Stimulated activated effector memory CD8-positive, alpha-beta T cell treated with anti-CD3 and anti-CD28 coated beads, Interleukin-12 subunit alpha, Interleukin-12 subunit beta, amount 100 ng/mL, for 72 hours (primary cell): ENCODE measurements at regions not wholly inside any gene's neighbourhood (a gene's known extent, or its start where the extent isn't known, plus 50 kb on each side); places are given as distances from the start of the nearest gene placed in this dataset.

Experiments
- ATAC-seq: fragments of 150-1000 bp; cut with Tn5 transposase; 2 replicates; pipeline ENCODE4 v1.10.0; 2021
- DNase-seq, 2 donors: peaks; one replicate each; pipeline ENCODE4 v3.0.0; 2021 to 2022; ENCODE audit warnings: low spot score in 2 of 2
- H3K27ac Mint-ChIP-seq: one replicate; pipeline ENCODE4 v1.8.0; 2022; ENCODE audit warnings: mild to moderate bottlenecking, mixed read lengths
- H3K36me3 Mint-ChIP-seq: one replicate; pipeline ENCODE4 v1.8.0; 2022; ENCODE audit warnings: mild to moderate bottlenecking, mixed read lengths
- H3K4me1 Mint-ChIP-seq: one replicate; pipeline ENCODE4 v1.8.0; 2022; ENCODE audit warnings: mixed read lengths
- H3K4me3 Mint-ChIP-seq: one replicate; pipeline ENCODE4 v1.8.0; 2022; ENCODE audit warnings: mild to moderate bottlenecking, mixed read lengths
- H3K9me3 Mint-ChIP-seq: one replicate; pipeline ENCODE4 v1.8.0; 2022; ENCODE audit warnings: mixed read lengths

DNA sequence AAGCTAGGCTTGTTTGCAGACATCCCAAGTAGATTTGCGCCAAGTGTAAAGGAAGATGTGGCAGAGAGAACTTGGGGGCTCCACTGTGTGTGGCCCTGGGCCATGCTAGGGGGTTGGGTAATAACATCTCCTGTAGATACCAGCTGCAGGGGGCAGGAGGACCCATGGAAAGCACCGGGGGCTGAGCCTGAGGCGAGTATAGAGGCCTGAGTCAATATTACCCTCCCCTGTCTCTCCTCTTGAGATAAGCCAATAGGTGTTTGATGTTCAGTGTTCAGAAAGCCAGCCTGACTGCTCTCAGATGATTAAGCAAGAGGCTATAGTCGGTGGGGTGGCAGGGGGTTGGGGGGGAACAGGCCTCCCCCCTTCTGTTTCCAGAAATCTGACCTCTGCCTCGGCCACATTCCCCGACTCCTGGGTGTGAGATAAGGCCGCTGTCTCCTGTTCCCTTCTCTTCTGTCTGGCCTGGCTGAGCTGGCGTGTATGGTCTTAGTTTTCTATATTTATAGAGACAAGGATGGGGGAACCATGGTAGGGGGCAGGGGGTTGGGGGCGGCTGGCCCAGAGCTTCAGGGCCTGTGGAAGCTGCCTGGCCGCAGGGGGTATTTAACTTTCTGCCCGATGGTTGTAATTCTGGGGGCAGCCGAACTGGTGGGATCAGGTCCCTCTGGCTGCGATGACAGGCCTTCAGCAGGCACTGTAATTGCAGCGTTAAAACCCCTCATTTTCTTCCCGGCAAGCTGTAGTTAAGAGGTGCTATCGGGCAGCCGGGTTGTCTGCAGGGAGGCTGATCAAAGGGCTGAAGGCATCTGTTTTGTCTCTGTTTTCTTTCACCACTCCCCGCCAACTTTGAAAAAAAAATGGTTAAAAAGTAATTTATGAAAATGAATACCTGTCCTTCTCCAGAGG is 292.0 kb downstream of the NSG2 start:
- Mint-ChIP-seq H3K4me1 (no peaks in the 10 kb centered on the region), H3K4me3 (no peak overlapping the region), H3K9me3 (no peaks in the 10 kb centered on the region), H3K27ac (no peak overlapping the region), H3K36me3 (no peaks in the 10 kb centered on the region)
- ATAC-seq (no peak), DNase-seq (no peak)

DNA sequence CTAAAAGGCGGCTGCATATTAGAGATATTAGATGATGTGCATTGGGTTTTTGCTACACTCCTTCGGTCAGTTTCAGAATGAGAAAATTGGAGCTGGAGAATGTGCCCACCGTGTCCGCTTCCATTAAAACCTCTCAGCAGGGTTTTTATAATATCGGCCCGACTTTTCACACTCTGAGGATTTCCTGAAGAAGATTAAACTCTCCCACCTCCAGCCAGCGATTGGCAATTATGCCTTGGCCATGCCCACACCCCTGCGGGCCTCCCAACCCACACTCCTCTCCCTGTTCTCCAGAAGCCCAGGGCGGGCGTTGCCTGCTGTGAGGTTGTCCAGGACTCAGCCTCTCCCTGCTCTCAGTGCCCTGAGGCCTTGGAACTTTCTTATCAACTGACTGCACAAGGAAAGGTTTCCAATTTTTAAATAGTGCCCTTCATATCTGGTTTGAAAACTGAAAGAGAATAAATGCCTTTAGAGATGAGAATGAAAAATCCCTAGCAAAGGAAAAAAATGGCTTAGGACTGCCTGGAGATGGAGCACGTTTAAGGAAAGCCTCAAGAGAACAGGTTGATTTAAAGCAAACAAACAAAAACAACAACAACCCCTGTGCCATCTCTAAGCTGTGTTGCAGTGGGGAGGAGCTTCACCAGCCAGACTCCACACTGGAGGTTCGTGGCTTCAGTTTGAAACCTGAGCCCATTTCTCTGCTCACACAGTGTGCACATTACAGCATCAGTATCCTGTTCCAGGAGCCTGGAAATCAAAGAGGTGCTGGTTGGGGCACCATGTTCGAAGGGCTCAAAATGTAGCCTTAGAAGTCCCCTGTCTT is 292.9 kb downstream of the NSG2 start:
- DNase-seq (no peak), ATAC-seq (no peak)
- Mint-ChIP-seq H3K9me3 (no peaks in the 10 kb centered on the region), H3K4me1 (no peaks in the 10 kb centered on the region), H3K27ac (no peak overlapping the region), H3K36me3 (no peaks in the 10 kb centered on the region), H3K4me3 (no peak overlapping the region)

DNA sequence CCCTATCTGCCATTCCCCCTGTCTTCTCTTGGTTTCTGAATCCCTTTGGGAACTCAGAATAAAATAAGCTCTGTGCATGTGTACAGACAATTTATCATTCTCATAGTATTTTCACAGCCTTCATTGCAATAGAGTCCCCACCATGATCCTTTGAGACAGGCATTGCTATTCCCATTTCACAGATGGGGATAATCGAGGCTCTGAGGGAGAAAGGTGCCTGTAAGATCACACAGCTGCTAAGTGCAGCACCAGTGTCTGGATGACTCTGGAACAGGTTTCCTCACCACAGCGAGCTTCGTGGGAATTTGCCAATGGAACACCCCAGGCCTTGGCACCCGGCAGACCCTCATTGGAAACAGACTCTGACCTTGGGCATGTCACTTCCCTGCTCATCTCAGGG is 293.6 kb downstream of the NSG2 start:
- ATAC-seq (no peak), DNase-seq (no peak)
- no peaks in the 10 kb centered on the region for H3K4me1 Mint-ChIP-seq
- H3K36me3 Mint-ChIP-seq, result no peaks in the 10 kb centered on the region
- no peaks in the 10 kb centered on the region for H3K9me3 Mint-ChIP-seq
- H3K27ac Mint-ChIP-seq, result no peak overlapping the region
- no peak overlapping the region for H3K4me3 Mint-ChIP-seq

DNA sequence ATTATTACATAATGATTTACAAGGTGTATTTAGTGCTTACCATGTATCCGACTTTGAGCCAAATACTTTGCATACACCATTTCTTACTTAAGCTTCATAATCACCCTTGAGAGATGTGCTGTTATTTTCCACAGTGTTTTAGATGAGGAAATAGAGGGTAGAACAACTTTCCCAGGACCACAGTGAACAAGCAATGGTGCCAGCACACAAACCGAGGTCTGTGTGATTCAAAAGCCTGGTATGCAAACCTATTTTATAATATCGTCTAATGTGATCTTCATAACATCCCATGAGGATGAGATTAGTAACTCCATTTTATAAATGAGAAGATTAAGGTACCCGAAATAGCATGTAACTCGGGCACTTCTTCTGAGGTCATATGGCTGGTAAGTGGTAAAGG is 294.7 kb downstream of the NSG2 start:
- Mint-ChIP-seq H3K36me3 (no peaks in the 10 kb centered on the region), H3K9me3 (no peaks in the 10 kb centered on the region), H3K27ac (no peak overlapping the region), H3K4me1 (no peaks in the 10 kb centered on the region), H3K4me3 (no peak overlapping the region)
- ATAC-seq (no peak), DNase-seq (no peak)

DNA sequence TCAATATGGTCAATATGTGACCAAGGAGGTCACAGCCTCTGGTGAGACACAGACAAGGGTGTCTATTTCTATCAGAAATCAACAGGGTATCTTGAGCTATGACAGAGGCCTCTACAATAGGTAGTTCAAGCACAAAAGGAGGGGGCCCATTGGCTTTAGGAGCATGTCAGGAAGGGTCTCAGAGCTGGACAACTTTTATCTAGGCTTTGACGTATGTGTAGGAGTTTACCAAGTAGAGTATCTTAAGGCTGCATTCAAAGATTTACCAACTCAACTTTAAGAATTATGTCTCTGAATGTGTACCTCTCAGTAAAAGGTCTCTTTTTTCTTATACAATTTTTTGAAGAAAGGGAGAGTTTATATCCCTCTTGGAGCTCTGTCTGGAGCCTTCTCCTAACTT is 297.2 kb downstream of the NSG2 start:
- Mint-ChIP-seq H3K4me1 (no peaks in the 10 kb centered on the region), H3K4me3 (no peak overlapping the region), H3K9me3 (no peaks in the 10 kb centered on the region), H3K27ac (no peak overlapping the region), H3K36me3 (no peaks in the 10 kb centered on the region)
- ATAC-seq, result no peak
- no peak for DNase-seq

DNA sequence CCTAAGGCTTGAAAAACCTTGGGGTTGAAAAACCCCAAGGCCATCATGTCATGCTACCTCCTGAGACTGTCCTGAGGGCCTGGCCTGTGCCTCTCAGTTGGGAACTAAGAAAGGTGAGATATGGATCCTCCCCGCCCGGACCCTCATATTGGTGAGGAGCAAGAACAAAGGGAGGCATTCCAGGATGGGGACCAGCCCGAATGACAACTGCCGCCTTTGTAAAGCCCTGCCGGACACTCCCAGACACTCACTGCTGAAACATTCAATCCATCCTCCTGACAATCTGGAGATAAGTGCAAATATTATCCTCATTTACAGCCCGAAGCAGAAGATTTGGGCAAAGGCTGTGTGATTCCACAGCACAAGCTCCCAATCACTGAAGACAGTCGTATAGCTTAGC is 298.3 kb downstream of the NSG2 start:
- H3K4me3 Mint-ChIP-seq, result no peak overlapping the region
- H3K27ac Mint-ChIP-seq, result no peak overlapping the region
- no peaks in the 10 kb centered on the region for H3K36me3 Mint-ChIP-seq
- no peak for DNase-seq
- ATAC-seq, result no peak
- no peaks in the 10 kb centered on the region for H3K4me1 Mint-ChIP-seq
- no peaks in the 10 kb centered on the region for H3K9me3 Mint-ChIP-seq

DNA sequence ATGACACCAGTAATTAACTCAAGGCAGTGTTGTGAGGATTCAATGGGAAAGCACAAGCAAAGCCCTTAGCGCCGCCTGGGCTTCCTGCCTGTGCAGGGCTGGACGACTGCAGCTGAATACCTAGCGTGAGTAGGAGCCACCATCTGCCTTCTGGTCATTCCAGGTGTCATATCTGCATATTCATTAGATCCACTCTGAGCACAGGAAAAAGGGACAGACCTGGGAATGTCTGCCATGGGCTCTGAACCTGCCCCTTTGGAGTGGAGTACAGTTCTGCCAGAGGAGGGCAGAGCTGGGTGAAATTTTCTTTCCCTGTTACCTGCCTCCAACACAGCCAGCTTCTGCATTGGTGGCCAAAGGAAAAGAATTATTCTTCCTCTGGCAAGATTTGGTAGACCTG is 298.8 kb downstream of the NSG2 start:
- ATAC-seq, result no peak
- Mint-ChIP-seq H3K27ac (no peak overlapping the region), H3K4me1 (no peaks in the 10 kb centered on the region), H3K9me3 (no peaks in the 10 kb centered on the region), H3K36me3 (no peaks in the 10 kb centered on the region), H3K4me3 (no peak overlapping the region)
- DNase-seq, result no peak

DNA sequence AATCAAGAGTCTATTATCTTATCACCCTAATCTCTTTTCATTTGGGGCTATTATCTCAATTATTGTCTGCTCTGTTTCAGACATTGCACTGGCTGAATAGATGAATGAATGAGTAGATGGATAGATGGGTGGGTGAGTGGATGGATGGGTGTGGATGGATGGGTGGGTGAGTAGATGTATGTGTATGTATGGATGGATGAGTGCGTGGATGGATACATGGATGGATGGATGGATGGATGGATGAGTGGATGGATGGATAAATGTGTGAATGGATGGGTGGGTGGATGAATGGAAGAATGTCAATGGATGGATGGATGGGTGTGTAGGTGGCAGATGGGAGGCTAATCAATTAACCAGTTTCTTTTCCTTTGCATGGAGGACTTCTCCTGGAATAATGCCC is 301.7 kb downstream of the NSG2 start:
- Mint-ChIP-seq H3K36me3 (no peaks in the 10 kb centered on the region), H3K4me1 (no peaks in the 10 kb centered on the region), H3K27ac (no peak overlapping the region), H3K9me3 (no peaks in the 10 kb centered on the region), H3K4me3 (no peak overlapping the region)
- DNase-seq (no peak), ATAC-seq (no peak)

DNA sequence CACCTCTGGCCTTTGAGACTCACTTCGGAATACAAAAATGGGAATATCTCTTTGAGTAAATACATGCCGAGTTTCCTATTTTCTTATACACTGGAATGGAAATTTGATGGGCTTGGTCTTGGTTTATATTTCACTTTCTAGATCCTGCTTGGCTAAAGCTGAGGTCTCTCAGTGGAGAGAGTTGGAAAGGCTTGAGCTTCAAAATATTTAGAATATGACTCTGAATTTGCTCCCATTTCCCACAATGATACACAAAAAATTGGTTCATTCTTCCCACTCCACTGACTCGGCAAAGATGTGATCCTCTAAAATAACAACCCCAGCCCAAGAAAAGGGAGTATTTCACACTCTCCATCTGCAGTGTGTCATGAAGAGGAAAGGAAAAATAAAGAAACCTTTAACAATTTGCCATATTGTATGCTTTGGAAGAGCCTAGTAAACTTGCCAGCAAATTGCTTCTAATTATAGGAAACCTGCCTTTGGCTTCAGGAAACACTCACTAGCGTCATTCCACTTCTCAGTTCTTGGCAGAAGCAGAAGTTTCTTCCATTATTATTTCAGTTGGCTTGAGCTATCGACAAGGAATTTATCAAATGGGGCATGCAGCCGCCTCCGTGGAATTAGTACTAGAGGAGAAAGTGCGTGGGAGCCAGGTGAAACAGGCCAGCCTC is 302.9 kb downstream of the NSG2 start:
- no peaks in the 10 kb centered on the region for H3K4me1 Mint-ChIP-seq
- H3K9me3 Mint-ChIP-seq, result no peaks in the 10 kb centered on the region
- DNase-seq (no peak), ATAC-seq (no peak)
- H3K27ac Mint-ChIP-seq, result no peak overlapping the region
- H3K4me3 Mint-ChIP-seq, result no peak overlapping the region
- no peaks in the 10 kb centered on the region for H3K36me3 Mint-ChIP-seq

DNA sequence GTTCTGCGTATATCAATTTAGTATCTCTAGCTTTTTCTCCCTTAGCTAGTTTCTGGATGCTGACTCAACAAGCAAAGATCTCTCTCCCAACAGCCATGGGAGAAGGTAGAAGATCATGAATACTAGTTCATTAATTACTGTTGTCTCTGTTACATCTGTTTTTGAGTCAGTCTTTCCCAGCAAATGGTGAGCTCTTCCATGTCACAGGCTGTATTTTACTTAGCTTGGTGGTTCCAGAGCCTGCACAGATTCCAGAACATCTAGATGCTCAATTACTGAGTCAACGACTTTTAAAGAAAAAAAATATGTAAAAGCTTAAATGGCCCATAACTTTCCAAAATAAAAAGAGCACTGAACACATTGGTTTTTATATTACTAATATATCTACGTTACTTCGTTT is 307.2 kb downstream of the NSG2 start:
- DNase-seq, result no peak
- no peaks in the 10 kb centered on the region for H3K36me3 Mint-ChIP-seq
- ATAC-seq, result no peak
- no peak overlapping the region for H3K27ac Mint-ChIP-seq
- peaks cover 4% of the 10 kb centered on the region for H3K9me3 Mint-ChIP-seq
- no peak overlapping the region for H3K4me3 Mint-ChIP-seq
- H3K4me1 Mint-ChIP-seq, result no peaks in the 10 kb centered on the region

DNA sequence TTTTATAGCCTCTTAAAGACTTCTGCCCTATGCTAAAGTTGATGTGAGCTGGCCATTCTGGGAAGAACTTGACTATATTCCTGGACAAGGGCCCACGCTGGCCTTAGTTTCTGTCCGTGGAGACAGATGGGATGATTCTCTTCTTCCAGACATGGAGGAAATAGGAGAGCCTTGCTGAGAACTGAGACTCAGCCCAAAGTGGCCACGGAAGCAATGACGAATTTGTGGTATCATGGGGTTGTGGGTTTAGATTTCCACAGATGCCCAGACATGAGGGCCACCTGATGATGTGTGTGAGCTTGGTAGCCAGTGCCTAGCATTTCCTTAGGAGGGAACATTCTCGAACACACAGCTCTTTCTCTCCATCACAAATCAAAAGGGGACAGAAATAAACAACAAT is 309.1 kb downstream of the NSG2 start:
- H3K4me3 Mint-ChIP-seq, result no peak overlapping the region
- DNase-seq, result no peak
- H3K27ac Mint-ChIP-seq, result no peak overlapping the region
- ATAC-seq, result no peak
- no peaks in the 10 kb centered on the region for H3K36me3 Mint-ChIP-seq
- H3K9me3 Mint-ChIP-seq, result peaks cover 4% of the 10 kb centered on the region
- H3K4me1 Mint-ChIP-seq, result no peaks in the 10 kb centered on the region

DNA sequence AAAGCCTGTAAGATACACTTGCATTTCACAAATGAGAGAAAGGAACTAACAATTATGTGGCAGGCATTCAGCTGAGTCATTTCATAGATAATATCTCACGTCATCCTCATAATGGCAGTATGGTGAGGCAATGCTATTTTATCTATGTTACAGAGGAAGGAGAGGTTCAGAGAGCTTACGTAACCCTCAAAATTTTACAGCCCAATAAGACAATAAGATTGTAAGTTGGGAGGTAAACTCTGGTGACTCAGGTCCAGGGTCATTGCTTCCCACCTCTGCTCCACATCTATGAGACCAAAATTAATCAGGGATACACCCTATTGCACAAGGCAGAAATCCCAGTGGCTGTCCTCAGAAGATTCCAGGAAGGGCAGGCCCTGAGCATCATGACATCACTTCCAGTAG is 309.7 kb downstream of the NSG2 start:
- no peaks in the 10 kb centered on the region for H3K36me3 Mint-ChIP-seq
- no peak overlapping the region for H3K4me3 Mint-ChIP-seq

DNA sequence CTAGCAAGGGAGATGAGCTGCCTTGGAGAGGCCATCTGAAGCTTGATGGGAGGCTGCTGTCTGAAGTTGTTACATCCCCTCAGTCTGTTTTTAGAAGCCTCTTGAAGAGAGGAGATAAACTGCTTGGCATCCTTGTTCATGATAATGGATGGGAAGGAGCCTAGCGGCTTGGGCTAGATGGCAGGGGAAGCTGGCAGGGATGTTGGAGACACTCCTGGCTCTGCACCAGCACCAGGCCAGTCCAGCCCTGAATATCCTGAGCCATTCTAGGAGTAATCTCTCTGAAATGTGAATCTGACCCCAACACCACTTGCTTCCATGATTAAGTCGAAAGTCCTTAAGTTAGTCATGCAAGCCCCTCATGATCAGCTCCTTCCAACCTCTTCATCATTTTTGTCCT is 310.5 kb downstream of the NSG2 start:
- ATAC-seq (no peak), DNase-seq (no peak)
- H3K4me3 Mint-ChIP-seq, result no peak overlapping the region
- no peak overlapping the region for H3K27ac Mint-ChIP-seq
- H3K9me3 Mint-ChIP-seq, result peaks cover 4% of the 10 kb centered on the region
- H3K36me3 Mint-ChIP-seq, result no peaks in the 10 kb centered on the region
- no peaks in the 10 kb centered on the region for H3K4me1 Mint-ChIP-seq

More for the DNA sequence above, 309.7 kb downstream of the NSG2 start:
- Mint-ChIP-seq H3K4me1 (no peaks in the 10 kb centered on the region), H3K9me3 (peaks cover 4% of the 10 kb centered on the region), H3K27ac (no peak overlapping the region)
- no peak for DNase-seq
- ATAC-seq, result no peak

DNA sequence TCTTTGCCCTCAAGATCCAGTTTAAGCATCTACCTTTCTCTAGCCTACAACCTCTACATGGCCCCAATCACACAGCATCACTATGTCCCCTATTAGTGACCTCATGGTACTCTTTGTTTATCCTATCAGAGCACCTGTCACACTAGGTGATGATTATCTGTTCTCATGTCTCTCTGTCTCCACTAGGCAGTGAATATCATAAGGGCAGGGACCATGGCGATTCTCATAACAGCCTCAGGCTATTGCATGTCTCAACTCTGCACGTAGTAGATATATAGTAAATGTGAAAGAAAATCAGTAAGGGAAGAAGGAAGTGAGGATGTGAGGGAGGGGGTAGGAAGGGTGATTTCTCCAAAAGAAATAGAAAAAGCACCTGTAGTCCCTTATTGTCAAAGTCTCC is 311.0 kb downstream of the NSG2 start:
- no peak overlapping the region for H3K27ac Mint-ChIP-seq
- DNase-seq, result no peak
- no peaks in the 10 kb centered on the region for H3K4me1 Mint-ChIP-seq

DNA sequence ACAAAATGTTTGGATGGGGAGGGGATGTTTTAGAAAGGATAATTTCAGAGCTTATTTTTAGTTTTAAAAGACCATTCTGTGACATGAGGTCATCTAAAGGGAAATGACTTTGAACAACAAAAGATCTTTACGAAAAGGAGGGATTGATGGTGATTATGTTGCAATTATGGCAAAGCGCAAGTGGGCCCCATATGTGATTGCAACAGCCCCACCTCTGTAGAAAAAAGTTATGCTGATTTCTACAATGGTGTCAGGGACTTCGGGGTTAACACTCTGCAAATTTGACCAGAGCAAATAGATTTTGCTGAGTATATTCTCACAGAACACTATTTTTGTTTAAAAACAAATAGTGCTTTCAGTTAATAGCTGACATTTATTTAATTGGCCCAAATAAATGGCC is 312.8 kb downstream of the NSG2 start:
- ATAC-seq (no peak), DNase-seq (no peak)
- Mint-ChIP-seq H3K36me3 (no peaks in the 10 kb centered on the region), H3K27ac (no peak overlapping the region), H3K4me1 (no peaks in the 10 kb centered on the region), H3K4me3 (no peak overlapping the region), H3K9me3 (peaks cover 12% of the 10 kb centered on the region)

More for the DNA sequence above, 311.0 kb downstream of the NSG2 start:
- ATAC-seq, result no peak
- Mint-ChIP-seq H3K9me3 (peaks cover 4% of the 10 kb centered on the region), H3K4me3 (no peak overlapping the region), H3K36me3 (no peaks in the 10 kb centered on the region)
